HG02973 (cell line): ENCODE measurements at regions not wholly inside any gene's neighbourhood (a gene's known extent, or its start where the extent isn't known, plus 50 kb on each side); places are given as distances from the start of the nearest gene placed in this dataset.

Experiments used
- ATAC-seq: cut with Tn5 transposase; IDR thresholded peaks from one replicate; pipeline ENCODE4 v1.9.1; 2021; ENCODE audit warnings: moderate library complexity; ENCODE audit not compliant: unreplicated experiment

DNA sequence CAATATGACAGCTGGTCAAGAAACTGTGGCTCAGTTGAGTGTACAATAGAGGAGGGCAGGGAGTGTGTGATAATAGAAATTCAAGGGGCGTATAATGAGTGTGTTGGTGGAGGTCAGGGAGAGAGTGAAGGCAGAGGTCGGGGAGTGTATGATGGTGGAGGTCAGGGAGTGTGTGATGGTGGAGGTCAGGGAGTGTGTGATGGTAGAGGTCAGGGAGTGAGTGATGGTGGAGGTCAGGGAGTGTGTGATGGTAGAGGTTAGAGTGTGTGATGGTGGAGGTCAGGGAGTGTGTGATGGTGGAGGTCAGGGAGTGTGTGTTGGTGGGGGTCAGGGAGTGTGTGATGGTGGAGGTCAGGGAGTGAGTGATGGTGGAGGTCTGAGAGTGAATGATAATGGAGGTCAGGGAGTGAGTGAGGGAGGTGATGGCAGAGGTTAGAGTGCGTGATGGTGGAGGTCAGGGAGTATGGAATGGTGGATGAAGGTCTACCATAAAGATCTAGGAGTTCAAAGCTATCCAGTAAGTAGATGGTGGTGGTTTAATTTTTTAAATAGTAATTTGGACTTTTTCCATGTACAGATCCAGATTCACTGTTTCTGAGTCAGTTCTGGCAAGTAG lies 57.7 kb upstream of the TNS3 start:
- ATAC-seq = no peak

- ATAC-seq = no peak
These were observed 56.9 kb upstream of the TNS3 start for GRCh38 chr7:47638679-47639315.

DNA sequence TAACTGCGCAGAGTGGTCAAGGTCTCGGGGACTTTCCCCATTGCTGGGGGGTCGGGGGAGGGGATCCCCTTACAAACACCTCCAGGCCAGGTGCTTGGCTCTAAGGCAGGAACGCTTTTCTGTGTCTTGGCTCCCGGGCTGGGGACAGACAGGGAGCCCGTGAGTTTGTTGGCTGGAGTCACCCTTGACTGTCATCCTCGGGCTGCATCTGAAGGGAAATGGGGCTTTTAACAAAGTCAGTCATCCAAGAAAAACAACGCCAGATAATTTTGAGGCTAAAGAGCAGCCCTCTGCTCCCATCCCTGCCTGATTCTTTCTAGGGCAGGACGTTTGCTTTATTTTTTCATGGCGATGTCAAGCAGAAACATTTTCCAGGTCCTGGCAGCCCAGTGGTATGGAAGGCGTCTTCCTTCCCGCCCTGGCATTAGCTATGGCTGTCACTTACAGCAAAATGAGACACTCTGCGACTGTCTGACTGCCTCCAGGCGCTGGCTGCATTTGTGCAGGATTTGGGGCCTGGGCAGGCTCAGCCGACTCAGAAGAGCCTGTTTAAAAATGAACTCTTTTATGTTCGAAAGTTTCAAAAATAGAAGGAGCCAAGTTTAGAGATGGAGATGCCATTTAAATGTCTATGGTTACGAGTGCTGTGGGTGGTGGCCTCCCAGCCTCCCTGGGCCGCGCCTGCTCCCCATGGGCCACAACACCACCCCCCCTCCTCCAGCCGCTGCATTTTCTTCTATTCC lies 54.7 kb upstream of the TNS3 start:
- ATAC-seq = no peak

DNA sequence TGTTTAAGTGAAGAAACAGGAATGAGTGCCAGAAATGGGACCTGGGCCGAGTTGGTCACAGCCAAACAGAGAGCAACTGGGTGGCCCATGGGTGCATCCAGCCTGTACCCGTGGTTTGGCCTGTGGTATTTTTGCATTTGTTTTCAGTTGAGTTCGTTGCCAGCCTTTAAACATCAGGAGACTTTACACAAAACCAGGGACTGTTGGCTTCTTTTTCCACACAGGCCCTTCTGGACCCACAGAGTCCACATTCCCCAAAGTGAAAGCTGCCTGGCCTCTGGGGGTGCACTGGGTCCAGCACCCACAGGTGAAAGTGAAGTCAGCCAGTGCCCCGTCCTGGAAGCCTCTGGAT lies 54.1 kb upstream of the TNS3 start:
- ATAC-seq = no peak

DNA sequence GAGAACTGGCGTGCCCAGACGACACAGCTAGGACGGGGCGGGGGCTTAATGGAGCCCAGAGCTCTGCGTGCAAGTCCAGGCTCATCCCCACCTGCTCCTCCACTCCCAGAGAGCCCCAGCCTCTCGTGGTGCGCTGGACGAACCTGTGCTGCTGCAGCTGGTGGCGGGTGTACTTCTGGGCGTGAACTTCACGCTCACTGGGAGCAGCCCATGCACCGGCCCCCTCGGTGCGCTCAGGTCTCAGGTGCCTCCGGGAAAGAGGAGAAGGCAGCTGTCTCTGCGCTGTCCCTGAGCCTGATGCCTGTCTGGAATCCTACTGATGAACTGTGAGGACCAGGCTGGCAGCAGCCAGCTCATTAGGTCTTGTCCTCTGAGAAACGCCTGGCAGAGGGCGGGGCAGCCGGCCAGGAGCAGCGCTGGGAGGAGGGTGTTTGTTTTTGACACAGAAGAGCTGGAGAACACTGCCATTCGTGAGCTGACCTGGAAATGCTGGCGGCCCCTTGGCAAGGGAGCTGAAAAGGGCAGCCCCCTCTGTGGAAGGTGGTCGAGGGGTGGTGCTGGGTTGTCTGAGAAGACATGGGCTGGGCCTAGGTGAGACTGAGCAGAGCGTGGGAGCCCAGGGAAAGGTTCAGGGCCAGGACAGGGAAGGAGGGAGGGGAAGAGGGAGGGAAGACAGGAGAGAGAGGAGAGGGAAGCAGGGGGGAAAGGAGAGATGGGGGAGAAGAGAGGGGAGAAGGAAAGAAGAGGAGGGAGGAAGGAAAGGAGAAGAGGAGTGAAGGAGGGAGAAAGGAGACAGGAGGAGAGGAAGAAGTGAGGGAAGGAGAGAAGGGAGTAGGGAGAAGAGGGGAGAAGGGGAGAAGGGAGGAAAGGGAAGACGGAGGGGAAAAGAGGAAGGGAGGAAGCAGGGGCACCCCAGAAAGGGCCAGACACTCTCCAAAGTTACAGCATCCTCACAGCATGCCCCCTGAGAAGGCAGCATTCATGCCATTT lies 53.5 kb upstream of the TNS3 start:
- ATAC-seq = no peak

DNA sequence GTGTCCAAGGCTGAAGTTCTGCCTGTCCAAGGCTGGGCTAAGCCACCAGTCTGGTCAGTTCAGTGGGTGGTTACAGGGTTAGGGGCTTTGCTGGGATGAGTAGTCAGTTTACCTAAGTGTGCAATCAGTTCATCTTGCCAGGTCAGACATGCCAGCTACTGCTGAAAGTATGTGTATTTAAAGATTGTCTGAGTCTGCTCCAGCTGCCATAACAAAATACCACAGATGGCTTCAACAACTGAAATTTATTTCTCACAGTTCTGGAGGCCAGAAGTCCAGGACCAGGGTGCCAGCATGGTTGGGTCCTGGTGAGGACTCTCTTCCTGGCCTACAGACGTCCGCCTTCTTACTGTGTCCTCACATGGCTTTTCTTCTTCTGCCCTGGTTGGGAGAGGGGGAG lies 52.4 kb upstream of the TNS3 start:
- ATAC-seq = no peak

- ATAC-seq = no peak
These were observed 51.2 kb upstream of the TNS3 start for GRCh38 chr7:47633134-47633533.
